ENCODE measurements at regions not wholly inside any gene's neighbourhood (a gene's known extent, or its start where the extent isn't known, plus 50 kb on each side); places are given as distances from the start of the nearest gene placed in this dataset.

GRCh38 chr11:70769106-70769505, 370.8 kb downstream of the CTTN start:
- no peak overlapping the region for H3K27ac ChIP-seq
- no peak for ATAC-seq
- TF ChIP-seq, protein P1, sequence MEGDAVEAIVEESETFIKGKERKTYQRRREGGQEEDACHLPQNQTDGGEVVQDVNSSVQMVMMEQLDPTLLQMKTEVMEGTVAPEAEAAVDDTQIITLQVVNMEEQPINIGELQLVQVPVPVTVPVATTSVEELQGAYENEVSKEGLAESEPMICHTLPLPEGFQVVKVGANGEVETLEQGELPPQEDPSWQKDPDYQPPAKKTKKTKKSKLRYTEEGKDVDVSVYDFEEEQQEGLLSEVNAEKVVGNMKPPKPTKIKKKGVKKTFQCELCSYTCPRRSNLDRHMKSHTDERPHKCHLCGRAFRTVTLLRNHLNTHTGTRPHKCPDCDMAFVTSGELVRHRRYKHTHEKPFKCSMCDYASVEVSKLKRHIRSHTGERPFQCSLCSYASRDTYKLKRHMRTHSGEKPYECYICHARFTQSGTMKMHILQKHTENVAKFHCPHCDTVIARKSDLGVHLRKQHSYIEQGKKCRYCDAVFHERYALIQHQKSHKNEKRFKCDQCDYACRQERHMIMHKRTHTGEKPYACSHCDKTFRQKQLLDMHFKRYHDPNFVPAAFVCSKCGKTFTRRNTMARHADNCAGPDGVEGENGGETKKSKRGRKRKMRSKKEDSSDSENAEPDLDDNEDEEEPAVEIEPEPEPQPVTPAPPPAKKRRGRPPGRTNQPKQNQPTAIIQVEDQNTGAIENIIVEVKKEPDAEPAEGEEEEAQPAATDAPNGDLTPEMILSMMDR (IDR thresholded peaks at IDR 0.05) = no peak
- 75 to 81% (median 78%) methylated on average over 14 of the region's 14 CpGs for WGBS, 3 donors
- no peak for DNase-seq
- no peak overlapping the region for H3K4me3 ChIP-seq
- no peaks in the 10 kb centered on the region for H3K36me3 ChIP-seq (ENCODE audit: insufficient read depth in 1 of 2, low read depth in 1 of 2)
- H3K27me3 ChIP-seq (ENCODE audit: insufficient read depth in 3 of 3, low read length in 2 of 3) = peaks cover 0 to 10% (median 0%) of the 10 kb centered on the region in 3 donors
- intact Hi-C loops (cut with DNase I) = no loop called here
- H3K9me3 ChIP-seq = no peaks in the 10 kb centered on the region
- no peaks in the 10 kb centered on the region for H3K4me1 ChIP-seq

- H3K4me1 ChIP-seq = no peaks in the 10 kb centered on the region
- intact Hi-C loops (cut with DNase I) = no loop called here
- H3K36me3 ChIP-seq (ENCODE audit: insufficient read depth in 1 of 2, low read depth in 1 of 2) = no peaks in the 10 kb centered on the region
- DNase-seq (no peak), ATAC-seq (no peak)
- TF ChIP-seq, protein P1 (IDR thresholded peaks at IDR 0.05) = no peak
- no peak overlapping the region for H3K27ac ChIP-seq
- WGBS, 3 donors = 82 to 93% (median 91%) methylated on average over 8 of the region's 8 CpGs
- H3K9me3 ChIP-seq = no peaks in the 10 kb centered on the region
- peaks cover 0 to 10% (median 0%) of the 10 kb centered on the region in 3 donors for H3K27me3 ChIP-seq (ENCODE audit: insufficient read depth in 3 of 3, low read length in 2 of 3)
- no peak overlapping the region for H3K4me3 ChIP-seq
These were observed 371.2 kb downstream of the CTTN start for GRCh38 chr11:70769521-70769920.

- no peak overlapping the region for H3K27ac ChIP-seq
- no peaks in the 10 kb centered on the region for H3K4me1 ChIP-seq
- H3K4me3 ChIP-seq = no peak overlapping the region
- ATAC-seq = no peak
- TF ChIP-seq, protein P1 (IDR thresholded peaks at IDR 0.05) = no peak
- no peaks in the 10 kb centered on the region for H3K36me3 ChIP-seq (ENCODE audit: insufficient read depth in 1 of 2, low read depth in 1 of 2)
- no peak for DNase-seq
- H3K9me3 ChIP-seq = no peaks in the 10 kb centered on the region
- intact Hi-C loops (cut with DNase I) = no loop called here
- 52 to 54% (median 54%) methylated on average over 17 to 18 of the region's 18 CpGs for whole genome bisulfite sequencing, 3 donors
- H3K27me3 ChIP-seq (ENCODE audit: insufficient read depth in 3 of 3, low read length in 2 of 3) = peaks cover 0 to 10% (median 0%) of the 10 kb centered on the region in 3 donors
These were observed 373.0 kb downstream of the CTTN start for GRCh38 chr11:70771099-70771885.

GRCh38 chr11:70772950-70773349, 374.6 kb downstream of the CTTN start:
- Histone ChIP-seq H3K27me3 (ENCODE audit: insufficient read depth in 3 of 3, low read length in 2 of 3) (peaks cover 0 to 7% (median 0%) of the 10 kb centered on the region in 3 donors), H3K9me3 (no peaks in the 10 kb centered on the region), H3K4me1 (no peaks in the 10 kb centered on the region), H3K36me3 (ENCODE audit: insufficient read depth in 1 of 2, low read depth in 1 of 2) (no peaks in the 10 kb centered on the region), H3K4me3 (no peak overlapping the region), H3K27ac (no peak overlapping the region)
- TF ChIP-seq, protein P1 (IDR thresholded peaks at IDR 0.05) = no peak
- ATAC-seq (no peak), DNase-seq (no peak)
- intact Hi-C loops (cut with DNase I) = no loop called here
- WGBS, 3 donors = 76 to 83% (median 82%) methylated on average over 8 of the region's 8 CpGs
